GM23338 (cell line): ENCODE measurements at regions not wholly inside any gene's neighbourhood (a gene's known extent, or its start where the extent isn't known, plus 50 kb on each side); places are given as distances from the start of the nearest gene placed in this dataset.

ENCODE experiments used
- ATAC-seq: fragments of 200-7000 bp; cut with Tn5 transposase; 3 replicates; pipeline ENCODE4 v1.9.1; 2020
- DNase-seq: peaks from one replicate; pipeline ENCODE4 v3.0.0-alpha.2; 2015; ENCODE audit warnings: low spot score
- H2AFZ ChIP-seq: fragments of 200-600 bp; sonication (generic); 2 replicates; pipeline ENCODE4 v1.8.0; 2016; ENCODE audit warnings: antibody characterized with exemption, mild to moderate bottlenecking, moderate library complexity
- H3F3A ChIP-seq: fragments of 200-600 bp; sonication (generic); replicated peaks from 2 replicates; pipeline ENCODE4 v1.8.0; 2017; ENCODE audit warnings: antibody characterized with exemption, mixed run types, low read depth
- H3K27ac ChIP-seq: fragments of 200-600 bp; sonication (generic); 2 replicates; pipeline ENCODE4 v1.6.1; 2016; ENCODE audit warnings: low read depth
- H3K27me3 ChIP-seq: fragments of 200-600 bp; sonication (generic); 2 replicates; pipeline ENCODE4 v1.8.0; 2016; ENCODE audit warnings: mild to moderate bottlenecking, mixed run types, moderate library complexity; ENCODE audit not compliant: insufficient read depth
- H3K36me3 ChIP-seq: fragments of 200-600 bp; sonication (generic); 2 replicates; pipeline ENCODE4 v1.8.0; 2016; ENCODE audit warnings: mild to moderate bottlenecking; ENCODE audit not compliant: insufficient read depth
- H3K4me1 ChIP-seq: fragments of 200-600 bp; sonication (generic); 2 replicates; pipeline ENCODE4 v1.8.0; 2016; ENCODE audit warnings: mild to moderate bottlenecking, moderate library complexity; ENCODE audit not compliant: insufficient read depth
- H3K4me2 ChIP-seq: fragments of 200-600 bp; sonication (generic); 2 replicates; pipeline ENCODE4 v1.7.1; 2017; ENCODE audit warnings: mixed run types
- H3K4me3 ChIP-seq: fragments of 200-600 bp; sonication (generic); 2 replicates; pipeline ENCODE4 v1.6.1; 2016; ENCODE audit warnings: mixed run types
- H3K79me2 ChIP-seq: fragments of 200-600 bp; sonication (generic); replicated peaks from 2 replicates; pipeline ENCODE4 v1.8.0; 2017; ENCODE audit warnings: mild to moderate bottlenecking; ENCODE audit not compliant: insufficient read depth
- H3K9me2 ChIP-seq: fragments of 200-600 bp; sonication (generic); 2 replicates; pipeline ENCODE4 v1.8.0; 2017; ENCODE audit not compliant: insufficient read depth
- H4K20me1 ChIP-seq: fragments of 200-600 bp; sonication (generic); replicated peaks from 2 replicates; pipeline ENCODE4 v1.8.0; 2017; ENCODE audit warnings: mild to moderate bottlenecking; ENCODE audit not compliant: insufficient read depth
- H3K27ac Mint-ChIP-seq: 2 replicates; pipeline ENCODE4 v1.8.0; 2020; ENCODE audit warnings: inconsistent platforms, mild to moderate bottlenecking, moderate library complexity, mixed read lengths
- H3K27me3 Mint-ChIP-seq: 3 replicates; pipeline ENCODE4 v1.8.0; 2022; ENCODE audit warnings: low read depth, mild to moderate bottlenecking, moderate library complexity, mixed read lengths, inconsistent platforms; ENCODE audit not compliant: insufficient read depth, poor library complexity
- H3K36me3 Mint-ChIP-seq: 3 replicates; pipeline ENCODE4 v1.8.0; 2021; ENCODE audit warnings: low read depth, mild to moderate bottlenecking, inconsistent platforms, moderate library complexity, mixed read lengths
- H3K4me1 Mint-ChIP-seq: 3 replicates; pipeline ENCODE4 v1.8.0; 2020; ENCODE audit warnings: mild to moderate bottlenecking, inconsistent platforms, mixed read lengths
- H3K4me3 Mint-ChIP-seq: 3 replicates; pipeline ENCODE4 v1.8.0; 2021; ENCODE audit warnings: moderate library complexity, mild to moderate bottlenecking, inconsistent platforms, mixed read lengths
- H3K9me3 Mint-ChIP-seq: 3 replicates; pipeline ENCODE4 v1.8.0; 2020; ENCODE audit warnings: moderate library complexity, mild to moderate bottlenecking, inconsistent platforms, mixed read lengths
- CREB1 ChIP-seq: fragments of 250-450 bp; sonication (Bioruptor Pico); IDR thresholded peaks from 2 replicates; pipeline ENCODE4 v1.5.0; 2020; ENCODE audit warnings: low read depth, mild to moderate bottlenecking, moderate library complexity
- ETS1 ChIP-seq: IDR thresholded peaks from 2 replicates; pipeline ENCODE4 v1.6.1; 2016; ENCODE audit warnings: antibody characterized with exemption
- EZH2 ChIP-seq: fragments of 200-600 bp; sonication (generic); IDR thresholded peaks from one replicate; pipeline ENCODE4 v1.8.0; 2017; ENCODE audit warnings: antibody characterized with exemption, mild to moderate bottlenecking, low read depth; ENCODE audit not compliant: unreplicated experiment
- EZH2phosphoT487 ChIP-seq: fragments of 200-600 bp; sonication (generic); IDR thresholded peaks from one replicate; pipeline ENCODE4 v1.8.1; 2018; ENCODE audit warnings: antibody characterized with exemption; ENCODE audit not compliant: unreplicated experiment
- JUNB ChIP-seq: IDR thresholded peaks from one replicate; pipeline ENCODE4 v1.6.1; 2016; ENCODE audit warnings: antibody characterized with exemption; ENCODE audit not compliant: unreplicated experiment
- NANOG ChIP-seq: IDR thresholded peaks from 2 replicates; pipeline ENCODE4 v1.6.1; 2016; ENCODE audit warnings: antibody characterized with exemption, borderline replicate concordance
- POLR2AphosphoS5 ChIP-seq: IDR thresholded peaks from 2 replicates; pipeline ENCODE4 v1.6.1; 2016; ENCODE audit warnings: antibody characterized with exemption, low read depth
- REST ChIP-seq: IDR thresholded peaks from one replicate; pipeline ENCODE4 v1.6.1; 2018; ENCODE audit warnings: antibody characterized with exemption; ENCODE audit not compliant: unreplicated experiment
- STAT1 ChIP-seq: IDR thresholded peaks from one replicate; pipeline ENCODE4 v1.6.1; 2016; ENCODE audit warnings: antibody characterized with exemption; ENCODE audit not compliant: unreplicated experiment
- ZNF114 ChIP-seq: fragments of 250-450 bp; sonication (Bioruptor Pico); IDR thresholded peaks from 2 replicates; pipeline ENCODE4 v1.5.0; 2020; ENCODE audit warnings: mild to moderate bottlenecking, moderate library complexity
- ZNF331 ChIP-seq: fragments of 250-450 bp; sonication (Bioruptor Pico); IDR thresholded peaks from 2 replicates; pipeline ENCODE4 v1.5.0; 2020; ENCODE audit warnings: low read depth, mild to moderate bottlenecking, moderate library complexity
- ZNF462 ChIP-seq: fragments of 250-450 bp; sonication (Bioruptor Pico); IDR thresholded peaks from 2 replicates; pipeline ENCODE4 v1.5.0; 2020; ENCODE audit warnings: mild to moderate bottlenecking, moderate library complexity

GRCh38 chr12:63079791-63080502 lies 71.1 kb downstream of the AVPR1A start:
- peaks cover 5% of the 10 kb centered on the region; the same call in 2 of the 3 replicates for H3K4me1 Mint-ChIP-seq
- H3K4me2 ChIP-seq = no peak overlapping the region
- H3K27me3 ChIP-seq = no peaks in the 10 kb centered on the region
- H3K4me1 ChIP-seq = peaks cover 9% of the 10 kb centered on the region
- H4K20me1 ChIP-seq = no peaks in the 10 kb centered on the region
- no peaks in the 10 kb centered on the region for H3F3A ChIP-seq
- no peak for ATAC-seq
- no peak overlapping the region for H3K27ac Mint-ChIP-seq
- no peak for DNase-seq
- TF ChIP-seq POLR2AphosphoS5 (no peak), CREB1 (CRISPR knock-in tag) (no peak), ZNF114 (CRISPR knock-in tag) (no peak), REST (no peak), EZH2phosphoT487 (no peak), EZH2 (no peak), ZNF331 (CRISPR knock-in tag) (no peak), ZNF462 (CRISPR knock-in tag) (no peak), STAT1 (no peak), NANOG (no peak), ETS1 (no peak), JUNB (no peak)
- H3K36me3 ChIP-seq = no peaks in the 10 kb centered on the region
- no peak overlapping the region for H3K4me3 Mint-ChIP-seq
- no peaks in the 10 kb centered on the region for H3K79me2 ChIP-seq
- H3K27me3 Mint-ChIP-seq = no peaks in the 10 kb centered on the region
- no peak overlapping the region for H3K4me3 ChIP-seq
- peaks cover 5% of the 10 kb centered on the region for H3K9me2 ChIP-seq
- H3K36me3 Mint-ChIP-seq = no peaks in the 10 kb centered on the region
- H3K9me3 Mint-ChIP-seq = no peaks in the 10 kb centered on the region
- H3K27ac ChIP-seq = no peak overlapping the region
- H2AFZ ChIP-seq = peak overlapping the region; percentile 78; the same call in 1 of the 2 replicates
